Transverse colon (tissue), 4 donors: ENCODE measurements at regions not wholly inside any gene's neighbourhood (a gene's known extent, or its start where the extent isn't known, plus 50 kb on each side); places are given as distances from the start of the nearest gene placed in this dataset.

Experiments
- POLR2AphosphoS5 ChIP-seq, 3 donors: sonication (generic); formaldehyde crosslinking; IDR thresholded peaks; one replicate each; pipeline ENCODE4 v1.6.1; 2016; ENCODE audit warnings: antibody characterized with exemption in 3 of 3
- TF ChIP-seq, protein P1 (sequence below), 5 experiments: fragments of 200-600 bp in 3 of 5; fragments of 450-650 bp in 2 of 5; sonication (generic) in 3 of 5; IDR thresholded peaks; 1 replicate in 2 of 5; 2 replicates in 3 of 5; pipeline ENCODE4 v1.5.1; 2016 to 2017; ENCODE audit warnings: antibody characterized with exemption in 5 of 5, inconsistent platforms in 3 of 5, mild to moderate bottlenecking in 2 of 5, moderate library complexity in 1 of 5

DNA sequence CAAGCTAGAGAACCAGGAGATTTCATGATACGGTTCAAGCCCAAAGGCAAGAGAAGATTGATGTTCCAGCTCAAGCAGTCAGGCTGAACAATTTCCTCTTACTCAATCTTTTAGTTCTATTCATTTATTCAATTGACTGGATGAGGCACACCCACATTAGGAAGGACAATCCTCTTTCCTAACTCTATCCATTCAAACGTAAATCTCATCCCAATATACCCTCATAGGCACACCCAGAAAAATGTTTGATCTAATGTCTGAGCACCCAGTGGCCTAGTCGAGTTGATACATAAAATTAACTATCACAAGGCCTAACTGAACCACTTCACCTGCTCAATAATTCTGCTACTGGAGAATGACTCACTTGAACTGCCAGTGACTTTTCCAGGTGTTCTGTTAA lies 180.7 kb downstream of the RAD51AP2 start:
- TF ChIP-seq, protein P1, sequence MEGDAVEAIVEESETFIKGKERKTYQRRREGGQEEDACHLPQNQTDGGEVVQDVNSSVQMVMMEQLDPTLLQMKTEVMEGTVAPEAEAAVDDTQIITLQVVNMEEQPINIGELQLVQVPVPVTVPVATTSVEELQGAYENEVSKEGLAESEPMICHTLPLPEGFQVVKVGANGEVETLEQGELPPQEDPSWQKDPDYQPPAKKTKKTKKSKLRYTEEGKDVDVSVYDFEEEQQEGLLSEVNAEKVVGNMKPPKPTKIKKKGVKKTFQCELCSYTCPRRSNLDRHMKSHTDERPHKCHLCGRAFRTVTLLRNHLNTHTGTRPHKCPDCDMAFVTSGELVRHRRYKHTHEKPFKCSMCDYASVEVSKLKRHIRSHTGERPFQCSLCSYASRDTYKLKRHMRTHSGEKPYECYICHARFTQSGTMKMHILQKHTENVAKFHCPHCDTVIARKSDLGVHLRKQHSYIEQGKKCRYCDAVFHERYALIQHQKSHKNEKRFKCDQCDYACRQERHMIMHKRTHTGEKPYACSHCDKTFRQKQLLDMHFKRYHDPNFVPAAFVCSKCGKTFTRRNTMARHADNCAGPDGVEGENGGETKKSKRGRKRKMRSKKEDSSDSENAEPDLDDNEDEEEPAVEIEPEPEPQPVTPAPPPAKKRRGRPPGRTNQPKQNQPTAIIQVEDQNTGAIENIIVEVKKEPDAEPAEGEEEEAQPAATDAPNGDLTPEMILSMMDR (IDR thresholded peaks at IDR 0.05): no peak
- TF ChIP-seq POLR2AphosphoS5 (IDR thresholded peaks at IDR 0.05): no peak
